Pons (tissue), 1 donor: ENCODE measurements at regions not wholly inside any gene's neighbourhood (a gene's known extent, or its start where the extent isn't known, plus 50 kb on each side); places are given as distances from the start of the nearest gene placed in this dataset.
"Not testable (repeated sequence)": the region's sequence is repeated elsewhere in the genome, so short reads cannot be mapped to it uniquely, and the experiment has no call there.

Experiments used
- DNase-seq: peaks from one replicate; pipeline ENCODE4 v3.0.0-alpha.2; 2016; ENCODE audit warnings: low spot score

GRCh38 chr10:80750268-80750667 is 212.6 kb downstream of the SH2D4B start:
- DNase-seq: no peak

GRCh38 chr10:80751940-80752339 is 214.2 kb downstream of the SH2D4B start:
- no peak for DNase-seq

GRCh38 chr10:80753612-80754011 is 215.9 kb downstream of the SH2D4B start:
- DNase-seq: no peak

- DNase-seq: no peak
These were observed 218.2 kb downstream of the SH2D4B start for GRCh38 chr10:80755893-80756292.

- DNase-seq: no peak
These were observed 222.0 kb downstream of the SH2D4B start for GRCh38 chr10:80759693-80760092.

GRCh38 chr10:80760914-80761371 is 223.2 kb downstream of the SH2D4B start:
- DNase-seq: no peak

GRCh38 chr10:80767963-80768362 is 230.3 kb downstream of the SH2D4B start:
- DNase-seq: no peak

- no peak for DNase-seq
These were observed 232.0 kb downstream of the SH2D4B start for GRCh38 chr10:80769700-80770160.

GRCh38 chr10:80770239-80770638 is 232.5 kb downstream of the SH2D4B start:
- DNase-seq: no peak

- no peak for DNase-seq
These were observed 233.6 kb downstream of the SH2D4B start for GRCh38 chr10:80771285-80771684.

- no peak for DNase-seq
These were observed 234.3 kb downstream of the SH2D4B start for GRCh38 chr10:80771902-80772555.

- DNase-seq: no peak
These were observed 234.9 kb downstream of the SH2D4B start for GRCh38 chr10:80772596-80772995.

- no peak for DNase-seq
These were observed 247.0 kb downstream of the SH2D4B start for GRCh38 chr10:80784695-80785094.

GRCh38 chr10:80786322-80786721 is 248.6 kb downstream of the SH2D4B start:
- DNase-seq: no peak

- no peak for DNase-seq
These were observed 250.2 kb downstream of the SH2D4B start for GRCh38 chr10:80787952-80788351.

- DNase-seq: no peak
These were observed 257.3 kb downstream of the SH2D4B start for GRCh38 chr10:80794994-80795393.

GRCh38 chr10:80805343-80806020 is 267.8 kb downstream of the SH2D4B start:
- DNase-seq: no peak

GRCh38 chr10:80814147-80814652 is 276.5 kb downstream of the SH2D4B start:
- DNase-seq: no peak

- no peak for DNase-seq
These were observed 291.4 kb downstream of the SH2D4B start for GRCh38 chr10:80829151-80829550.

- no peak for DNase-seq
These were observed 291.9 kb downstream of the SH2D4B start for GRCh38 chr10:80829562-80829961.

GRCh38 chr10:80832693-80833092 is 295.0 kb downstream of the SH2D4B start:
- not testable (repeated sequence) for DNase-seq

GRCh38 chr10:80855348-80855971 is 317.8 kb downstream of the SH2D4B start:
- peak; percentile 13 for DNase-seq

GRCh38 chr10:80856186-80856585 is 318.5 kb downstream of the SH2D4B start:
- no peak for DNase-seq
